Hepatocyte (in vitro differentiated cells): ENCODE measurements at regions not wholly inside any gene's neighbourhood (a gene's known extent, or its start where the extent isn't known, plus 50 kb on each side); places are given as distances from the start of the nearest gene placed in this dataset.

ENCODE experiments used
- DNase-seq: peaks from one replicate; pipeline ENCODE4 v3.0.0-alpha.2; 2016; ENCODE audit warnings: low spot score
- H2AFZ ChIP-seq: fragments of 200-600 bp; sonication (generic); 2 replicates; pipeline ENCODE4 v1.6.0; 2016; ENCODE audit warnings: antibody characterized with exemption, mild to moderate bottlenecking
- H3K27ac ChIP-seq: fragments of 200-600 bp; sonication (generic); 2 replicates; pipeline ENCODE4 v1.5.1; 2016; ENCODE audit warnings: mild to moderate bottlenecking
- H3K27me3 ChIP-seq: fragments of 200-600 bp; sonication (generic); 2 replicates; pipeline ENCODE4 v1.6.1; 2016
- H3K36me3 ChIP-seq: fragments of 200-600 bp; sonication (generic); replicated peaks from 2 replicates; pipeline ENCODE4 v1.5.1; 2016; ENCODE audit warnings: low read depth; ENCODE audit not compliant: insufficient read depth
- H3K4me1 ChIP-seq: fragments of 200-600 bp; sonication (generic); 2 replicates; pipeline ENCODE4 v1.5.1; 2016; ENCODE audit warnings: mild to moderate bottlenecking, moderate library complexity; ENCODE audit not compliant: insufficient read depth
- H3K4me2 ChIP-seq: fragments of 200-600 bp; sonication (generic); 2 replicates; pipeline ENCODE4 v1.6.0; 2016
- H3K4me3 ChIP-seq: fragments of 200-600 bp; sonication (generic); 2 replicates; pipeline ENCODE4 v1.5.1; 2016; ENCODE audit warnings: mild to moderate bottlenecking
- H3K79me2 ChIP-seq: fragments of 200-600 bp; sonication (generic); 2 replicates; pipeline ENCODE4 v1.6.0; 2017; ENCODE audit warnings: mild to moderate bottlenecking
- H3K9me2 ChIP-seq: fragments of 200-600 bp; sonication (generic); replicated peaks from 2 replicates; pipeline ENCODE4 v1.6.0; 2017; ENCODE audit warnings: mild to moderate bottlenecking; ENCODE audit not compliant: insufficient read depth
- H3K9me3 ChIP-seq: fragments of 200-600 bp; sonication (generic); 2 replicates; pipeline ENCODE4 v1.5.1; 2016; ENCODE audit warnings: low read depth, mild to moderate bottlenecking
- H4K20me1 ChIP-seq: fragments of 200-600 bp; sonication (generic); 2 replicates; pipeline ENCODE4 v1.6.0; 2016; ENCODE audit warnings: mild to moderate bottlenecking; ENCODE audit not compliant: insufficient read depth, poor library complexity, severe bottlenecking
- CTCF ChIP-seq: fragments of 200-600 bp; sonication (generic); IDR thresholded peaks from 2 replicates; pipeline ENCODE4 v1.5.1; 2016; ENCODE audit warnings: antibody characterized with exemption, mild to moderate bottlenecking; ENCODE audit not compliant: poor library complexity
- EZH2 ChIP-seq: fragments of 200-600 bp; sonication (generic); IDR thresholded peaks from 2 replicates; pipeline ENCODE4 v1.6.1; 2016; ENCODE audit warnings: antibody characterized with exemption, mild to moderate bottlenecking, borderline replicate concordance
- EZH2phosphoT487 ChIP-seq: fragments of 200-600 bp; sonication (generic); IDR thresholded peaks from one replicate; pipeline ENCODE4 v1.6.1; 2018; ENCODE audit warnings: antibody characterized with exemption, mild to moderate bottlenecking, low read depth, moderate library complexity; ENCODE audit not compliant: unreplicated experiment, severe bottlenecking
- WGBS: methylation state at CpG from one replicate; pipeline ENCODE4 v1.1.6; 2016; ENCODE audit warnings: low lambda C conversion rate; ENCODE audit errors: missing lambda C conversion rate; 5-methylcytosine and 5-hydroxymethylcytosine counted together

GRCh38 chr1:29651684-29652665 is 415.7 kb downstream of the PTPRU start:
- Histone ChIP-seq H2AFZ (no peak overlapping the region), H3K9me2 (no peaks in the 10 kb centered on the region), H3K27me3 (peaks cover 5% of the 10 kb centered on the region), H4K20me1 (no peaks in the 10 kb centered on the region), H3K36me3 (no peaks in the 10 kb centered on the region), H3K4me2 (no peak overlapping the region), H3K4me1 (no peaks in the 10 kb centered on the region), H3K79me2 (no peaks in the 10 kb centered on the region), H3K27ac (no peak overlapping the region), H3K4me3 (no peak overlapping the region), H3K9me3 (no peaks in the 10 kb centered on the region)
- WGBS = 74% methylated on average over 17 of the region's 17 CpGs
- no peak for TF ChIP-seq CTCF
- no peak for TF ChIP-seq EZH2
- no peak for TF ChIP-seq EZH2phosphoT487
- DNase-seq = no peak

- TF ChIP-seq EZH2phosphoT487 = no peak
- no peak for TF ChIP-seq CTCF
- TF ChIP-seq EZH2 = no peak
Measured at GRCh38 chr1:29651246-29651645, 414.9 kb downstream of the PTPRU start.

GRCh38 chr1:29650476-29650875 is 414.2 kb downstream of the PTPRU start:
- Histone ChIP-seq H3K4me1 (no peaks in the 10 kb centered on the region), H3K9me2 (no peaks in the 10 kb centered on the region), H3K79me2 (no peaks in the 10 kb centered on the region), H3K27ac (no peak overlapping the region), H3K4me2 (no peak overlapping the region), H3K4me3 (no peak overlapping the region), H3K27me3 (peaks cover 5% of the 10 kb centered on the region), H3K36me3 (no peaks in the 10 kb centered on the region), H4K20me1 (no peaks in the 10 kb centered on the region), H2AFZ (no peak overlapping the region), H3K9me3 (no peaks in the 10 kb centered on the region)
- DNase-seq = no peak
- TF ChIP-seq CTCF (no peak), EZH2phosphoT487 (no peak), EZH2 (no peak)
- 94% methylated on average over 3 of the region's 3 CpGs for WGBS

More at GRCh38 chr1:29651246-29651645, 414.9 kb downstream of the PTPRU start:
- no peaks in the 10 kb centered on the region for H3K79me2 ChIP-seq
- peaks cover 5% of the 10 kb centered on the region for H3K27me3 ChIP-seq
- H4K20me1 ChIP-seq = no peaks in the 10 kb centered on the region
- H3K27ac ChIP-seq = no peak overlapping the region
- no peak overlapping the region for H2AFZ ChIP-seq
- no peak overlapping the region for H3K4me2 ChIP-seq
- no peaks in the 10 kb centered on the region for H3K9me3 ChIP-seq
- DNase-seq = no peak
- no peaks in the 10 kb centered on the region for H3K36me3 ChIP-seq
- H3K4me1 ChIP-seq = no peaks in the 10 kb centered on the region
- no peak overlapping the region for H3K4me3 ChIP-seq
- H3K9me2 ChIP-seq = no peaks in the 10 kb centered on the region
